Duodenal mucosa (tissue), 2 donors: ENCODE measurements at regions not wholly inside any gene's neighbourhood (a gene's known extent, or its start where the extent isn't known, plus 50 kb on each side); places are given as distances from the start of the nearest gene placed in this dataset.

ENCODE experiments used
- H3K27ac ChIP-seq: one replicate; pipeline ENCODE4 v1.7.0; 2013; ENCODE audit warnings: low read depth, low read length
- H3K27me3 ChIP-seq, 2 donors: one replicate each; pipeline ENCODE4 v1.7.0; 2013; ENCODE audit warnings: low read length in 2 of 2, control low read depth in 1 of 2; ENCODE audit not compliant: insufficient read depth in 2 of 2, control insufficient read depth in 1 of 2
- H3K36me3 ChIP-seq, 2 donors: one replicate each; pipeline ENCODE4 v1.7.0; 2013; ENCODE audit warnings: low read length in 2 of 2, control low read depth in 1 of 2; ENCODE audit not compliant: insufficient read depth in 2 of 2, control insufficient read depth in 1 of 2
- H3K4me1 ChIP-seq, 2 donors: one replicate each; pipeline ENCODE4 v1.7.0; 2013; ENCODE audit warnings: low read length in 2 of 2, control low read depth in 1 of 2; ENCODE audit not compliant: insufficient read depth in 2 of 2, control insufficient read depth in 1 of 2
- H3K4me3 ChIP-seq, 2 donors: one replicate each; pipeline ENCODE4 v1.7.0; 2013; ENCODE audit warnings: low read length in 2 of 2, low read depth in 1 of 2
- H3K9ac ChIP-seq, 2 donors: one replicate each; pipeline ENCODE4 v1.7.0; 2013; ENCODE audit warnings: low read length in 2 of 2, low read depth in 1 of 2
- H3K9me3 ChIP-seq, 2 donors: one replicate each; pipeline ENCODE4 v1.7.0; 2013; ENCODE audit warnings: low read length in 2 of 2, control low read depth in 1 of 2; ENCODE audit not compliant: control insufficient read depth in 1 of 2

DNA sequence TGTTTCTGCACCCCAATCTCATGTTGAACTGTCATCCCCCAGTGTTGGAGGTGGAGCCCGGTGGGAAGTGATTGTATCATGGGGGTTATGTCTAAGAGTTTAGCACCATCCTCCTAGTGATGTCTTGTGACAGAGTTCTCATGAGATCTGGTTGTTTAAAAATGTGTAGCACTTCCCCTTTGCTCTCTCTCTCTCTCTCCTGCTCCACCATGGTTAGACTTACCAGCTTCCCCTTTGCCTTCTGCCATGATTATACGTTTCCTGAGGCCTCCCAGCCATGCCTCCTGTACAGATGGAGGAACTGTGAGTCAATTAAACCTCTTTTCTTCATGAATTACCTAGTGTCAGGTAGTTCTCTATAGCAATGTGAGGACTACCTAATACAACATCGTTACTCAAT is 396.9 kb upstream of the LRATD1 start:
- Histone ChIP-seq H3K9ac (no peak overlapping the region), H3K27ac (no peak overlapping the region), H3K4me1 (no peaks in the 10 kb centered on the region), H3K4me3 (no peak overlapping the region), H3K9me3 (no peaks in the 10 kb centered on the region), H3K27me3 (no peaks in the 10 kb centered on the region), H3K36me3 (no peaks in the 10 kb centered on the region)

DNA sequence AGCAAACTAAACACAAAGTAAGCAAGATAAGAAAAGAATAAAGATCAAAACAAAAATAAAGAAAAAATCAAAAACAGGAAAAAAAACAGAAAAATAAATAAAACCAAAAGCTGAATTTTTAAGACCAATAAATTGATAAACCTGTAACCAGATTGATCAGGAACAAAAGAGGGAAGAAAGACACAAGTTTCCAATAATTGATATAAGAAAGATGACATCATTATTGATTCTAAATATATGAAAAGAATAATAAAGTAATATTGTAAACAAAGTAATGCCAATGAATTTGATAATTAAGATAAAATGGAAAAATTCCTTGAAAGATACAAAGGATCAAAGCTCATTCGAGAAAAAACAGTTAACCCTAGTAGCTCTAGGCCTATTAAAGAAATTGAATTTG is 394.6 kb upstream of the LRATD1 start:
- Histone ChIP-seq H3K9ac (no peak overlapping the region), H3K4me3 (no peak overlapping the region), H3K27ac (no peak overlapping the region)

DNA sequence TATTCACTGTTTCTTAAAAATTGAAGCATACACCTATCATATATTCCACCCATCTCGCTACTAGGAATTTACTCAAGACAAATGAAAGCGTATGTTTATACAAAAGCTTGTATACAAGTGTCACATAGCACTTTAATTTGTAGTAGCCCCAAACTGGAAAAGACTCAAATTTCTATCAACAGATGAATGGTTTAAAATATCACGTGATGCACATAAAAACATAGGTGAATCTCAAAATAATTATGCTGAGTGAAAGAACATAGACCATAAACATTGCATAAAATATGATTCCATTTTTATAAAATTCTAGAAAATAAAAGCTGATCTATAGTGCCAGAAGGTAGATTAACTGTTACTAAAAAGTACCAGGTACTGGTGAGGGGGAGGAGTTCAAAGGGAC is 392.9 kb upstream of the LRATD1 start:
- Histone ChIP-seq H3K9me3 (no peaks in the 10 kb centered on the region), H3K4me3 (no peak overlapping the region), H3K36me3 (no peaks in the 10 kb centered on the region), H3K27me3 (no peaks in the 10 kb centered on the region), H3K27ac (no peak overlapping the region), H3K9ac (no peak overlapping the region), H3K4me1 (no peaks in the 10 kb centered on the region)

More for the DNA sequence above, 394.6 kb upstream of the LRATD1 start:
- no peaks in the 10 kb centered on the region for H3K9me3 ChIP-seq
- H3K4me1 ChIP-seq = no peaks in the 10 kb centered on the region
- no peaks in the 10 kb centered on the region for H3K36me3 ChIP-seq
- H3K27me3 ChIP-seq = no peaks in the 10 kb centered on the region

DNA sequence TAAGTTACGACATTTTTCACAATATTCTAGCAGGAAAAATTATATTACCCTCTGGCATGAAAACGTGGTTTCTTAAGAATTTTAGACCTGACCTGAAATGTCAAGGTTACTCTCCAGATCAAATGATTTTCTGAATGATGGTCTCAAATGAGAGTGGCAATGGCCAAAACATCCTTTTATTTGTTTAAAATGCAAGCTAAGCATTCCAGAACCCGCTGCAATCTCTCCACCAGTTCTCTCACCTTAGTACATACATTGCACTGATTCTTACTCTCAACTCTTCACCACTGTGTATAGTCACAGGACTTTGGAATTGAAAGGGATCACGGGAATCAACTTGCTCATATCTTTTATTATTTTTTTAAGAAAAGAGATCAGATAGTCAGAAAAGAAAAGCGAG is 391.6 kb upstream of the LRATD1 start:
- H3K9ac ChIP-seq = no peak overlapping the region
- no peak overlapping the region for H3K4me3 ChIP-seq
- no peaks in the 10 kb centered on the region for H3K4me1 ChIP-seq
- H3K36me3 ChIP-seq = no peaks in the 10 kb centered on the region
- H3K27ac ChIP-seq = no peak overlapping the region
- H3K27me3 ChIP-seq = no peaks in the 10 kb centered on the region
- no peaks in the 10 kb centered on the region for H3K9me3 ChIP-seq

DNA sequence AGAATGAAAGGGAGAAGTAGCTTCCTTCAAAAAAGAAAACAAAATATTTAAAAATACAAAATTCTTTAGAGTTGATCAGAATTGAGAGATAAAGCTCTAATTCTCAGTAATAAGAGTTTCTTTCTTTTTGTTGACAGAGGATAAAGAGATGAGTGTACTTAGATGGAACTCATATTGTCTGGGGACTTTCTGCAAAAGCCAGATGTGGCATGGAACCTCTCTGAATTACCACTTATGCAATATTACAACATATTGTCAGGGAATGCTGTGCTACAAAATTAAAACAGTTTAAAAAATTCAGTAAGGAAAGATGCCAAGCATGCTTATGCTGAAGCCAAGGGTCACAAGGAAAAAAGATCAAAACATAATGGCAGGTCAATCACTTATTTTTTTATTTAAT is 386.6 kb upstream of the LRATD1 start:
- H3K27me3 ChIP-seq = no peaks in the 10 kb centered on the region
- no peaks in the 10 kb centered on the region for H3K4me1 ChIP-seq
- H3K27ac ChIP-seq = no peak overlapping the region
- no peak overlapping the region for H3K4me3 ChIP-seq
- H3K9ac ChIP-seq = no peak overlapping the region
- no peaks in the 10 kb centered on the region for H3K36me3 ChIP-seq
- H3K9me3 ChIP-seq = no peaks in the 10 kb centered on the region

DNA sequence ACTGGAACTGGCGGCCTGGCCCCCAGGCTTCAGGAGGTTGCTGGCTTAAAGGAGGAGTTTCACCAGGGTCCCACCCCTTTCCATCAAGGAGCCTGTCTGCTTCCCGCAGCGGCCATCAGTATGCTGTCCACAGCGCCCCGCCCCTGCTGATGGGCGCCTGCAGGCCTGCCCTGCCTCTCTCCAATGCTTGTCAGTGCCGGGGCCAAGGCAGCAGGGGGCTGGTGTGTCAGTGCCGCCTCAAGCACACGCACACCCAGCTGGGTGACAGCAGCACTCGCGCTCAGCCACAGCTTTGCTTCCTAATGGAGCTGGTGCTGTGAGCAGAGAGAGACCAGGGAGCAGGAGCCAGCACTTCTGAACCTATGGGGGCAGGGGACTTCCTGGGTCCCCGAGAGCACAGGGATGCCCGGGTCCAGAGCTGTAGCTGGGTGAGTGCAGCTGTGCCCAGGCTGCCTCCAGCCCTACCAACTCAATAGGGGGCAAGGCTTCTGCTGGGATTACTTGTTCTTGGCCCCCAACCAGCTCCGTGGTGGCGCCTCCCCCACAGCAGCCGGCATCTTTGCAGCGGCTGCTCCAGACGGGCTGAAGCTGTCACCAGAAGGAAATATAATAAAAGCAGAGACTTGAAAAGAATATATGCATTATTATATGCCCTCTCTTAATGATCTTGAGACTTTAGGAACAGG is 377.2 kb upstream of the LRATD1 start:
- no peaks in the 10 kb centered on the region for H3K36me3 ChIP-seq

DNA sequence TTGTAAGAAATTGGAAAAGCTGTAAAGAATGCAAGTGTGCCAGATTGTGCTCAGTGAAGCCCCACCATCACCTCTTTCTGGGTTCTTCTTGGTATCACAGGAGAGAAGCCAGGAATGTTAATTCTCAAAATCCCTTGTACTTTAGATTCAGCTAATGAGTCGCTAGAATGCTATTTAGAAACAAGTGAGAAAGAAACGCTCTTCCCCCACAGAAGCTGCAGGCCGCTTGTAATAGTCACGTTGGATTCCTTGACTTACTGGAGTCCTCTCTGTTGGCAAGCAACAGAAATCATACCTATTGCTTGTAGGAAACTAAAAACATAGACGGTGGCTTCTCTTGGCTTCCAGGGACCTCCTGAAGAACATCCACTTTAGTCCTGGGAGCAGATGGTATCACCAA is 375.6 kb upstream of the LRATD1 start:
- Histone ChIP-seq H3K27me3 (no peaks in the 10 kb centered on the region), H3K9me3 (no peaks in the 10 kb centered on the region), H3K36me3 (no peaks in the 10 kb centered on the region), H3K4me1 (no peaks in the 10 kb centered on the region), H3K27ac (no peak overlapping the region), H3K9ac (no peak overlapping the region), H3K4me3 (no peak overlapping the region)

More for the DNA sequence above, 377.2 kb upstream of the LRATD1 start:
- H3K4me3 ChIP-seq = no peak overlapping the region
- no peak overlapping the region for H3K9ac ChIP-seq
- no peak overlapping the region for H3K27ac ChIP-seq
- no peaks in the 10 kb centered on the region for H3K4me1 ChIP-seq
- H3K27me3 ChIP-seq = no peaks in the 10 kb centered on the region
- no peaks in the 10 kb centered on the region for H3K9me3 ChIP-seq

DNA sequence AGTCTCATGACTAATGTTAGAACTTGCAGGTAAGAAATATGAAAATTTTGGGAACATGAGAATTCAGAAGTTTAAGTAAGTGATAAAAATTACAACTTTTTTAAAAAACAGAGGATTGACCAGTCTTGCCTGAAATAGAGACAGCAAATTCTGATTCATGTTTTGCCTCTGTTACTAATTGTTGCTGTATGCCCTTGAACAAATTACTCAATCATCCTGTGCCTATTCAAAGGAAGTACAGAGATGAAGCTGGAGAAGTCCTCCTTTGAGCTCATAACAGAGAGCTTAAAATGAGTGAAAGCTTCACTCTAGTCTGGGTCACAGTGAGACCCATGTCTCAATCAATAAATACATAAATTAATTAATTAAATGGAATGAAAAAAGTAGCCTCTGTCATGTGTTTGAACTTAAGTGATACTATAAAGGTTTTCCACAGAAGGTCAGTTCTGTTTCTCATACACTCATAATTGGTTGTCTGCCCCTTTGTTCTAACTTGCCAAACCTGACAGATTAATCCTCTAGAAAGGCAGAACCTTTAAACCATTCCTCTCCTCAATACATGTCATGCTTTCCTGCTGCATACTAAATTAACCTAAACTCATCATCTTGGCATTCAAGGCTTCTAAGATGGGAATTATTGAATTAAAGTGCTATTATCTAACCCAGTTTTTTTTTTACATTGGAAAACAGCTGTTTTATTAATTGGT is 374.6 kb upstream of the LRATD1 start:
- H3K4me3 ChIP-seq = no peak overlapping the region
- H3K27me3 ChIP-seq = no peaks in the 10 kb centered on the region
- H3K4me1 ChIP-seq = no peaks in the 10 kb centered on the region
- H3K27ac ChIP-seq = no peak overlapping the region
- H3K9ac ChIP-seq = no peak overlapping the region
- no peaks in the 10 kb centered on the region for H3K9me3 ChIP-seq
- no peaks in the 10 kb centered on the region for H3K36me3 ChIP-seq

DNA sequence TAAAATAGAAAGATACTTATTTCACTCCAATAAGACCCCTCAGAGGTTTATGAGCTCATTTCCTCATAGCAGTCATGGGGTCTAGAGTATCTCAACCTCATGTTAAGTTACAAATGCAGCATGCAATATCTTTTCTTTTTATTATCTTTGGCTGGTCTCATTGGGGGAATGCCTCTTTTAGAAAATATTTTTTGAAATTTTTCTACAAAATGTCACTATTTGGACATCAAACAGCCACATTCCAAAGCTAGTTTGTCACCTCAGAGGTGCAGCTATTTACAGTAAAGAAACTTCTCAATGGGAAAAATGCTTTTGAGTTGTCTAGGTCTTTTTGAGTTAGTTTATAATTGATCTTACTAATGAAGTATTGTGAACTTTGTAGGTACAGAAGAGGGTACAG is 370.7 kb upstream of the LRATD1 start:
- H3K27me3 ChIP-seq = no peaks in the 10 kb centered on the region
- H3K36me3 ChIP-seq = no peaks in the 10 kb centered on the region
- H3K9me3 ChIP-seq = no peaks in the 10 kb centered on the region
- no peak overlapping the region for H3K27ac ChIP-seq
- H3K4me1 ChIP-seq = peaks cover 0 to 7% of the 10 kb centered on the region in 2 donors
- no peak overlapping the region for H3K9ac ChIP-seq
- no peak overlapping the region for H3K4me3 ChIP-seq

DNA sequence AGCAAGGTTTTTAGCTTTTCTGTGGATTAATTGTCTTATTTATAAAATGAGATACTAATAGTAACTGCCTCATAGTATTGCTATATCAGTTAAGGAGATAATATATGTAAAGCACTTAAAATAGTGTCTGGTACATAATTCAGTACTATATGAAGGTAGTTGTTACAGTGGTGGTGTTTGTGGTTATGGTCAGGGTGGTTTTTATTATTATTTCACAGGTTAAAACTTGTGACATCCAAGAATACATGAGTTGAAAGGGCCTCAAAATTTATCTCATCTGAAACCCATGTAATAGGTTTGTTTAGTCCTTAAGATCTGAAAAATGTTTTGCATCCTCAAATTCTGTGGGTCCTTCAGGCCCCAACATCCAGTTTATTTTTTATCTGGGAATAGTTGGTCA is 369.5 kb upstream of the LRATD1 start:
- Histone ChIP-seq H3K9me3 (no peaks in the 10 kb centered on the region), H3K4me1 (peaks cover 0 to 9% of the 10 kb centered on the region in 2 donors), H3K27ac (no peak overlapping the region), H3K9ac (no peak overlapping the region), H3K4me3 (no peak overlapping the region), H3K36me3 (no peaks in the 10 kb centered on the region), H3K27me3 (no peaks in the 10 kb centered on the region)
